ENCODE measurements at regions not wholly inside any gene's neighbourhood (a gene's known extent, or its start where the extent isn't known, plus 50 kb on each side); places are given as distances from the start of the nearest gene placed in this dataset.

- intact Hi-C loops (cut with micrococcal nuclease): no loop called here
- Mint-ChIP-seq H3K9me3 (ENCODE audit: insufficient read depth) (no peaks in the 10 kb centered on the region), H3K4me1 (no peaks in the 10 kb centered on the region), H3K27ac (no peak overlapping the region), H3K4me3 (no peak overlapping the region), H3K27me3 (no peaks in the 10 kb centered on the region)
- ChIA-PET POLR2A (no interaction called here), CTCF (no interaction called here)
- Histone ChIP-seq H3K9me3 (ENCODE audit: control extremely low read depth in 1 of 3, control insufficient read depth in 2 of 3, insufficient read depth in 1 of 3, low read length in 2 of 3) (no peaks in the 10 kb centered on the region), H3K4me3 (ENCODE audit: control extremely low read depth in 1 of 5, extremely low read depth in 1 of 5, insufficient read depth in 1 of 5, low read depth in 2 of 5, low read length in 4 of 5) (no peak overlapping the region), H3K4me1 (ENCODE audit: control insufficient read depth in 2 of 2, insufficient read depth in 2 of 2, low read length in 2 of 2) (no peaks in the 10 kb centered on the region), H3K9ac (ENCODE audit: low read length) (no peak overlapping the region), H3K79me2 (ENCODE audit: control insufficient read depth, insufficient read depth, low read length) (no peaks in the 10 kb centered on the region), H3K36me3 (replicated peaks in 1 of 2; ENCODE audit: control extremely low read depth in 1 of 2, control insufficient read depth in 1 of 2, extremely low read depth in 1 of 2, insufficient read depth in 2 of 2, low read length in 1 of 2) (no peaks in the 10 kb centered on the region), H3K27me3 (replicated peaks in 1 of 4; ENCODE audit: control extremely low read depth in 1 of 4, control insufficient read depth in 3 of 4, insufficient read depth in 4 of 4, low read length in 3 of 4) (no peaks in the 10 kb centered on the region), H3K4me2 (replicated peaks; ENCODE audit: low read depth, low read length, poor library complexity, severe bottlenecking) (no peak overlapping the region), H2AFZ (ENCODE audit: insufficient read depth, low read depth, low read length, poor library complexity, severe bottlenecking) (no peak overlapping the region), H3K27ac (ENCODE audit: low read length in 2 of 2) (no peak overlapping the region), H4K20me1 (ENCODE audit: control insufficient read depth, insufficient read depth, low read length, poor library complexity, severe bottlenecking) (no peaks in the 10 kb centered on the region)
- TF ChIP-seq EZH2 (IDR thresholded peaks at IDR 0.05; ENCODE audit: borderline replicate concordance, insufficient read depth, low read depth, low read length, poor library complexity, severe bottlenecking): no peak
- TF ChIP-seq, protein P1, sequence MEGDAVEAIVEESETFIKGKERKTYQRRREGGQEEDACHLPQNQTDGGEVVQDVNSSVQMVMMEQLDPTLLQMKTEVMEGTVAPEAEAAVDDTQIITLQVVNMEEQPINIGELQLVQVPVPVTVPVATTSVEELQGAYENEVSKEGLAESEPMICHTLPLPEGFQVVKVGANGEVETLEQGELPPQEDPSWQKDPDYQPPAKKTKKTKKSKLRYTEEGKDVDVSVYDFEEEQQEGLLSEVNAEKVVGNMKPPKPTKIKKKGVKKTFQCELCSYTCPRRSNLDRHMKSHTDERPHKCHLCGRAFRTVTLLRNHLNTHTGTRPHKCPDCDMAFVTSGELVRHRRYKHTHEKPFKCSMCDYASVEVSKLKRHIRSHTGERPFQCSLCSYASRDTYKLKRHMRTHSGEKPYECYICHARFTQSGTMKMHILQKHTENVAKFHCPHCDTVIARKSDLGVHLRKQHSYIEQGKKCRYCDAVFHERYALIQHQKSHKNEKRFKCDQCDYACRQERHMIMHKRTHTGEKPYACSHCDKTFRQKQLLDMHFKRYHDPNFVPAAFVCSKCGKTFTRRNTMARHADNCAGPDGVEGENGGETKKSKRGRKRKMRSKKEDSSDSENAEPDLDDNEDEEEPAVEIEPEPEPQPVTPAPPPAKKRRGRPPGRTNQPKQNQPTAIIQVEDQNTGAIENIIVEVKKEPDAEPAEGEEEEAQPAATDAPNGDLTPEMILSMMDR (IDR thresholded peaks at IDR 0.05): no peak
- no CpG with 5 or more reads among the region's 1 CpG for WGBS (ENCODE audit: insufficient coverage)
- no peak for DNase-seq
- no peak for ATAC-seq (ENCODE audit: low read depth)
These were observed 235.3 kb upstream of the MME start for GRCh38 chr3:154844863-154845262.

DNA sequence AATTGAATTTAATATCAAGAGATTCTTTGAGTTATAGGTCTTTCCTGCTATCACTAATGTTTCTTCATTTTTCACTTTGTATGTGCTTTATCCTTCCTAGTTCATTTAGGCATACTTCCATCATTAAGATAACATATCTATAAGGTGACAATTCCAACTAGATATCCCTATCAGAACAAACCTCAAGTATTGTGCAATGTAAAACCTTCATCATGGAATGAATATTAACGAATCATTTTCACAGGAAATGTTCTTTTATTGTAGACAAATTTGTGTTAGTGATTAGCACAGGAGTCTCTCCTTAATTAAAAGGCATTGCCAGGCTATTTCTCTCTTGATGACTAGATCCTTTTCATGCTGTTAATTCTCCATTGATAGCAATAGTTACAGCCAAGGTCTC lies 236.5 kb upstream of the MME start:
- H3K9me3 ChIP-seq (ENCODE audit: control extremely low read depth in 1 of 3, control insufficient read depth in 2 of 3, insufficient read depth in 1 of 3, low read length in 2 of 3): no peaks in the 10 kb centered on the region
- Mint-ChIP-seq H3K4me1 (no peaks in the 10 kb centered on the region), H3K9me3 (ENCODE audit: insufficient read depth) (no peaks in the 10 kb centered on the region), H3K27ac (no peak overlapping the region), H3K27me3 (no peaks in the 10 kb centered on the region), H3K4me3 (no peak overlapping the region)
- no peaks in the 10 kb centered on the region for H4K20me1 ChIP-seq (ENCODE audit: control insufficient read depth, insufficient read depth, low read length, poor library complexity, severe bottlenecking)
- DNase-seq: no peak
- H3K9ac ChIP-seq (ENCODE audit: low read length): no peak overlapping the region
- ChIA-PET CTCF (no interaction called here), POLR2A (no interaction called here)
- H3K4me3 ChIP-seq (ENCODE audit: control extremely low read depth in 1 of 5, extremely low read depth in 1 of 5, insufficient read depth in 1 of 5, low read depth in 2 of 5, low read length in 4 of 5): no peak overlapping the region
- no peaks in the 10 kb centered on the region for H3K36me3 ChIP-seq (replicated peaks in 1 of 2; ENCODE audit: control extremely low read depth in 1 of 2, control insufficient read depth in 1 of 2, extremely low read depth in 1 of 2, insufficient read depth in 2 of 2, low read length in 1 of 2)
- H2AFZ ChIP-seq (ENCODE audit: insufficient read depth, low read depth, low read length, poor library complexity, severe bottlenecking): no peak overlapping the region
- no peaks in the 10 kb centered on the region for H3K27me3 ChIP-seq (replicated peaks in 1 of 4; ENCODE audit: control extremely low read depth in 1 of 4, control insufficient read depth in 3 of 4, insufficient read depth in 4 of 4, low read length in 3 of 4)
- ATAC-seq (ENCODE audit: low read depth): no peak
- intact Hi-C loops (cut with micrococcal nuclease): no loop called here
- no peak overlapping the region for H3K27ac ChIP-seq (ENCODE audit: low read length in 2 of 2)
- no peak for TF ChIP-seq EZH2 (IDR thresholded peaks at IDR 0.05; ENCODE audit: borderline replicate concordance, insufficient read depth, low read depth, low read length, poor library complexity, severe bottlenecking)
- TF ChIP-seq, protein P1 (IDR thresholded peaks at IDR 0.05): no peak
- no CpG with 5 or more reads among the region's 1 CpG for WGBS (ENCODE audit: insufficient coverage)
- no peak overlapping the region for H3K4me2 ChIP-seq (replicated peaks; ENCODE audit: low read depth, low read length, poor library complexity, severe bottlenecking)
- H3K4me1 ChIP-seq (ENCODE audit: control insufficient read depth in 2 of 2, insufficient read depth in 2 of 2, low read length in 2 of 2): no peaks in the 10 kb centered on the region
- no peaks in the 10 kb centered on the region for H3K79me2 ChIP-seq (ENCODE audit: control insufficient read depth, insufficient read depth, low read length)

All from B cell (primary cell).